Lung (tissue), 11 donors: ENCODE measurements at regions not wholly inside any gene's neighbourhood (a gene's known extent, or its start where the extent isn't known, plus 50 kb on each side); places are given as distances from the start of the nearest gene placed in this dataset.
"Not testable (repeated sequence)": the region's sequence is repeated elsewhere in the genome, so short reads cannot be mapped to it uniquely, and the experiment has no call there.

ENCODE experiments used
- ATAC-seq: fragments of 200-7000 bp; cut with Tn5 transposase; one replicate; pipeline ENCODE4 v1.9.1; 2020; ENCODE audit warnings: moderate number of reproducible peaks; ENCODE audit not compliant: insufficient read depth, low FRiP score
- DNase-seq, 3 donors: peaks; one replicate each; pipeline ENCODE4 v3.0.0-alpha.2; 2013 to 2017
- H3K27ac ChIP-seq, 2 donors: one replicate each; pipeline ENCODE4 v1.5.1; 2013; ENCODE audit warnings: mild to moderate bottlenecking in 2 of 2, moderate library complexity in 2 of 2, control low read depth in 1 of 2, inconsistent platforms in 1 of 2, low read depth in 1 of 2, low read length in 1 of 2
- H3K27me3 ChIP-seq, 3 donors: one replicate each; pipeline ENCODE4 v1.5.1; 2013; ENCODE audit warnings: low read length in 2 of 3; ENCODE audit not compliant: control insufficient read depth in 3 of 3, insufficient read depth in 3 of 3
- H3K36me3 ChIP-seq, 4 donors: one replicate each; pipeline ENCODE4 v1.5.1; 2013; ENCODE audit warnings: low read length in 4 of 4, mild to moderate bottlenecking in 1 of 4, moderate library complexity in 1 of 4; ENCODE audit not compliant: control insufficient read depth in 4 of 4, insufficient read depth in 4 of 4
- H3K4me1 ChIP-seq, 5 donors: one replicate each; pipeline ENCODE4 v1.5.1; 2013; ENCODE audit warnings: low read length in 5 of 5, mild to moderate bottlenecking in 2 of 5, moderate library complexity in 1 of 5; ENCODE audit not compliant: control insufficient read depth in 5 of 5, insufficient read depth in 5 of 5
- H3K4me3 ChIP-seq: one replicate; pipeline ENCODE4 v1.5.1; 2013; ENCODE audit warnings: mild to moderate bottlenecking, control low read depth, moderate library complexity
- H3K9ac ChIP-seq, 2 donors: one replicate each; pipeline ENCODE4 v1.5.1; 2013; ENCODE audit warnings: low read length in 2 of 2, control low read depth in 1 of 2; ENCODE audit not compliant: insufficient read depth in 1 of 2
- H3K9me3 ChIP-seq, 4 donors: one replicate each; pipeline ENCODE4 v1.5.1; 2013; ENCODE audit warnings: low read length in 3 of 4, mild to moderate bottlenecking in 1 of 4, moderate library complexity in 1 of 4; ENCODE audit not compliant: control insufficient read depth in 4 of 4, insufficient read depth in 3 of 4
- WGBS, 2 donors: extraction: QIAGEN DNeasy Blood & Tissue Kit; methylation state at CpG; one replicate each; pipeline ENCODE4 v1.1.7; 2013; 5-methylcytosine and 5-hydroxymethylcytosine counted together
- TF ChIP-seq, protein P1 (sequence below): IDR thresholded peaks from 2 replicates; pipeline ENCODE4 v1.5.1; 2012; ENCODE audit warnings: mild to moderate bottlenecking; ENCODE audit errors: control extremely low read depth, extremely low read depth
- donor health status: control.
- donor health status: control.
- donor health status: Bipolar disorder and iron deficiency.
- donor health status: healthy.
- donor health status: DM: yes; HTN: yes; CAD: no.

DNA sequence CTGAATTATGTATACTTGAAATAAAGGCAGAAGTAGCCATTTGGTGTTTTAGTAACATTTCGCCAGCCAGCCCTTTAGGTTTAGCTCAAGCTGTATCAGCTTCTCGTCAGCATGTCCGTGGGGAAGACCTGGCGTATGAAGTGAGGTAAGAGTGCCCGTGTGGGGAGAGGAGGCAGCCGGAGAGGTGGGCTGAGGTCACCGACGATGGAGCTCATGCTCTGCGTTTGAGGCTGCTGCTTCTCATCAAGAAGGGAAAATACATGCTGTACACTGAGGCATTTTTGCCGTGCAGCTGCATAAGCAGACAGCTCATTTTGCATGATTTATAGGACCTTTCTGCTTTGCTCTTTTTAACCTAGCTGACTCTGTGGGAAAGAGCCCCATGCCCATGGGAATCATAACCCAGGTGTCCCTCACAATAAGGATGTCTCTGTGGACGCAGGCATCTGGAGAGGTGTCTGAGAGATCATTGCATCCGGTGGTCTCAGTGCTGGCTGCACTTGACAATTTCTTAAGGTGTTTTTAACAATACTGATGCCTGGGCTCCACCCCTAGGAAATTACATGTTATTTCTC, 179.1 kb downstream of the ABCC12 start:
- H3K9ac ChIP-seq, result no peak overlapping the region
- H3K9me3 ChIP-seq, result peaks cover 0 to 2% (median 0%) of the 10 kb centered on the region in 4 donors
- DNase-seq (no peak), ATAC-seq (no peak)
- H3K4me3 ChIP-seq, result no peak overlapping the region
- no peak overlapping the region for H3K27ac ChIP-seq
- H3K4me1 ChIP-seq, result no peaks in the 10 kb centered on the region
- TF ChIP-seq, protein P1, sequence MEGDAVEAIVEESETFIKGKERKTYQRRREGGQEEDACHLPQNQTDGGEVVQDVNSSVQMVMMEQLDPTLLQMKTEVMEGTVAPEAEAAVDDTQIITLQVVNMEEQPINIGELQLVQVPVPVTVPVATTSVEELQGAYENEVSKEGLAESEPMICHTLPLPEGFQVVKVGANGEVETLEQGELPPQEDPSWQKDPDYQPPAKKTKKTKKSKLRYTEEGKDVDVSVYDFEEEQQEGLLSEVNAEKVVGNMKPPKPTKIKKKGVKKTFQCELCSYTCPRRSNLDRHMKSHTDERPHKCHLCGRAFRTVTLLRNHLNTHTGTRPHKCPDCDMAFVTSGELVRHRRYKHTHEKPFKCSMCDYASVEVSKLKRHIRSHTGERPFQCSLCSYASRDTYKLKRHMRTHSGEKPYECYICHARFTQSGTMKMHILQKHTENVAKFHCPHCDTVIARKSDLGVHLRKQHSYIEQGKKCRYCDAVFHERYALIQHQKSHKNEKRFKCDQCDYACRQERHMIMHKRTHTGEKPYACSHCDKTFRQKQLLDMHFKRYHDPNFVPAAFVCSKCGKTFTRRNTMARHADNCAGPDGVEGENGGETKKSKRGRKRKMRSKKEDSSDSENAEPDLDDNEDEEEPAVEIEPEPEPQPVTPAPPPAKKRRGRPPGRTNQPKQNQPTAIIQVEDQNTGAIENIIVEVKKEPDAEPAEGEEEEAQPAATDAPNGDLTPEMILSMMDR, result no peak
- no peaks in the 10 kb centered on the region for H3K36me3 ChIP-seq
- H3K27me3 ChIP-seq, result no peaks in the 10 kb centered on the region
- 77 to 84% methylated on average over 12 of the region's 12 CpGs for WGBS, 2 donors

- not testable (repeated sequence) for ATAC-seq, H3K4me1 ChIP-seq, DNase-seq, H3K27ac ChIP-seq, H3K36me3 ChIP-seq, H3K9ac ChIP-seq, H3K27me3 ChIP-seq, H3K4me3 ChIP-seq, H3K9me3 ChIP-seq
- WGBS, 2 donors, result 94 to 96% methylated on average over 5 of the region's 5 CpGs
These were observed 180.8 kb downstream of the ABCC12 start for GRCh38 chr16:47974971-47975370.

- ATAC-seq (no peak), DNase-seq (no peak)
- no peak overlapping the region for H3K27ac ChIP-seq
- 82 to 93% methylated on average over 7 of the region's 7 CpGs for WGBS, 2 donors
- no peaks in the 10 kb centered on the region for H3K36me3 ChIP-seq
- no peaks in the 10 kb centered on the region for H3K9me3 ChIP-seq
- H3K9ac ChIP-seq, result no peak overlapping the region
- H3K4me1 ChIP-seq, result no peaks in the 10 kb centered on the region
- TF ChIP-seq, protein P1, result no peak
- no peak overlapping the region for H3K4me3 ChIP-seq
- no peaks in the 10 kb centered on the region for H3K27me3 ChIP-seq
These were observed 182.2 kb downstream of the ABCC12 start for GRCh38 chr16:47973552-47973951.

DNA sequence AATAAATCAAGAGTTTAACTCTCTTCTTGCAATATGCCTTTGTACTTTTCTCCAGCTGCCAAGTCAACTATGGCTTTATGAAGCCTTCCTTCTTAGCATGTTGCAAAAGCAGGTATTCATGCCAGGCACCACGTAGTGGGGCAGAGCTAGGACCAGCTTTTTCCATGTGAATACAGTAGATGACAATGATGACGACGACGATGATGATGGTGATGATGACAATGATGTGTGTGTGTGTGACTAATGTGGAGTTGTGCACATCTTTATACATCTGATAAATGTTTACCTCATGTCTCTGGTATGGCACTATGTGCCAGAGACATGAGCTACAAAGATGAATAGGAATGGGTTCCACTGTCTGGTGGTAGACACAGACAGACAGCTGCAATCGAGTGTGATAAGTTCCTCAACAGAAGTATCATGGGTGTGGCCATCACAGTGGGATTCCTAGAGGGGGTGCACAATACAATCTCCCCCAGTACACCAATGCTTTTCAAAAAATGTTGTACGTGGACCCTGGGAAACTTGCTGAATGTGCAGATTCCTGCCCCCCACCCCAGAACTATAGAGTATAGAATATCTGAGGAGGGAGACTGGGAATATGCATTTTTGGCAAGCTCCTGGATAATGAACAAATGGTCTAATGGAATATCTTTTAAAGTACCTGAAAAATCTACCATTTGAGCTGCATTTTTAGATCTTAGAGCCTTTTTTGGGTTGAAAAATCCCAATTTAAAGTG, 183.4 kb downstream of the ABCC12 start:
- 71 to 77% methylated on average over 6 of the region's 6 CpGs for WGBS, 2 donors
- H3K36me3 ChIP-seq, result no peaks in the 10 kb centered on the region
- ATAC-seq, result no peak
- H3K9ac ChIP-seq, result no peak overlapping the region
- H3K4me1 ChIP-seq, result no peaks in the 10 kb centered on the region
- TF ChIP-seq, protein P1, result no peak
- H3K27me3 ChIP-seq, result no peaks in the 10 kb centered on the region
- no peaks in the 10 kb centered on the region for H3K9me3 ChIP-seq
- DNase-seq, result no peak
- H3K27ac ChIP-seq, result no peak overlapping the region
- no peak overlapping the region for H3K4me3 ChIP-seq
